ENCODE measurements at regions not wholly inside any gene's neighbourhood (a gene's known extent, or its start where the extent isn't known, plus 50 kb on each side); places are given as distances from the start of the nearest gene placed in this dataset.

- Histone ChIP-seq H3K4me2 (ENCODE audit: low read depth, low read length, poor library complexity, severe bottlenecking) (no peak overlapping the region), H3K9ac (ENCODE audit: low read length) (no peak overlapping the region), H3K79me2 (ENCODE audit: insufficient read depth, low read length) (no peaks in the 10 kb centered on the region), H3K9me2 (replicated peaks; ENCODE audit: insufficient read depth, low read length) (no peaks in the 10 kb centered on the region), H3K4me3 (ENCODE audit: insufficient read depth, low read length, poor library complexity, severe bottlenecking) (no peak overlapping the region), H3K27me3 (ENCODE audit: low read length) (no peaks in the 10 kb centered on the region), H3K27ac (ENCODE audit: low read depth, low read length) (no peak overlapping the region), H3K36me3 (ENCODE audit: low read length) (no peaks in the 10 kb centered on the region), H4K20me1 (ENCODE audit: low read depth, low read length) (no peaks in the 10 kb centered on the region), H2AFZ (ENCODE audit: low read depth, low read length, severe bottlenecking) (no peak overlapping the region), H3F3A (ENCODE audit: insufficient read depth) (no peaks in the 10 kb centered on the region), H3K9me3 (ENCODE audit: insufficient read depth, low read length) (no peaks in the 10 kb centered on the region)
- TF ChIP-seq CTCF (IDR thresholded peaks at IDR 0.05; ENCODE audit: insufficient read depth, low read length, poor library complexity, severe bottlenecking) (no peak), EZH2phosphoT487 (conservative IDR thresholded peaks at IDR 0.05; ENCODE audit: low read length) (no peak)
These were observed 1092.3 kb downstream of the BCL11A start for GRCh38 chr2:59461127-59461526.

- no peaks in the 10 kb centered on the region for H3K79me2 ChIP-seq (ENCODE audit: insufficient read depth, low read length)
- no peaks in the 10 kb centered on the region for H3F3A ChIP-seq (ENCODE audit: insufficient read depth)
- TF ChIP-seq EZH2phosphoT487 (conservative IDR thresholded peaks at IDR 0.05; ENCODE audit: low read length) (no peak), CTCF (IDR thresholded peaks at IDR 0.05; ENCODE audit: insufficient read depth, low read length, poor library complexity, severe bottlenecking) (no peak)
- H3K9ac ChIP-seq (ENCODE audit: low read length) = no peak overlapping the region
- no peaks in the 10 kb centered on the region for H3K9me3 ChIP-seq (ENCODE audit: insufficient read depth, low read length)
- H2AFZ ChIP-seq (ENCODE audit: low read depth, low read length, severe bottlenecking) = no peak overlapping the region
- H4K20me1 ChIP-seq (ENCODE audit: low read depth, low read length) = no peaks in the 10 kb centered on the region
- no peak overlapping the region for H3K4me3 ChIP-seq (ENCODE audit: insufficient read depth, low read length, poor library complexity, severe bottlenecking)
- no peaks in the 10 kb centered on the region for H3K27me3 ChIP-seq (ENCODE audit: low read length)
- no peaks in the 10 kb centered on the region for H3K36me3 ChIP-seq (ENCODE audit: low read length)
- no peaks in the 10 kb centered on the region for H3K9me2 ChIP-seq (replicated peaks; ENCODE audit: insufficient read depth, low read length)
- no peak overlapping the region for H3K27ac ChIP-seq (ENCODE audit: low read depth, low read length)
- no peak overlapping the region for H3K4me2 ChIP-seq (ENCODE audit: low read depth, low read length, poor library complexity, severe bottlenecking)
These were observed 1094.7 kb downstream of the BCL11A start for GRCh38 chr2:59458800-59459199.

GRCh38 chr2:59456285-59456684 lies 1097.2 kb downstream of the BCL11A start:
- no peaks in the 10 kb centered on the region for H3K36me3 ChIP-seq (ENCODE audit: low read length)
- H4K20me1 ChIP-seq (ENCODE audit: low read depth, low read length) = no peaks in the 10 kb centered on the region
- TF ChIP-seq EZH2phosphoT487 (conservative IDR thresholded peaks at IDR 0.05; ENCODE audit: low read length) (no peak), CTCF (IDR thresholded peaks at IDR 0.05; ENCODE audit: insufficient read depth, low read length, poor library complexity, severe bottlenecking) (no peak)
- no peaks in the 10 kb centered on the region for H3K79me2 ChIP-seq (ENCODE audit: insufficient read depth, low read length)
- H2AFZ ChIP-seq (ENCODE audit: low read depth, low read length, severe bottlenecking) = no peak overlapping the region
- no peak overlapping the region for H3K27ac ChIP-seq (ENCODE audit: low read depth, low read length)
- H3K9me3 ChIP-seq (ENCODE audit: insufficient read depth, low read length) = no peaks in the 10 kb centered on the region
- no peak overlapping the region for H3K4me3 ChIP-seq (ENCODE audit: insufficient read depth, low read length, poor library complexity, severe bottlenecking)
- no peaks in the 10 kb centered on the region for H3K27me3 ChIP-seq (ENCODE audit: low read length)
- no peak overlapping the region for H3K9ac ChIP-seq (ENCODE audit: low read length)
- H3K4me2 ChIP-seq (ENCODE audit: low read depth, low read length, poor library complexity, severe bottlenecking) = no peak overlapping the region
- no peaks in the 10 kb centered on the region for H3K9me2 ChIP-seq (replicated peaks; ENCODE audit: insufficient read depth, low read length)
- H3F3A ChIP-seq (ENCODE audit: insufficient read depth) = no peaks in the 10 kb centered on the region
